ENCODE measurements at regions not wholly inside any gene's neighbourhood (a gene's known extent, or its start where the extent isn't known, plus 50 kb on each side); places are given as distances from the start of the nearest gene placed in this dataset.

DNA sequence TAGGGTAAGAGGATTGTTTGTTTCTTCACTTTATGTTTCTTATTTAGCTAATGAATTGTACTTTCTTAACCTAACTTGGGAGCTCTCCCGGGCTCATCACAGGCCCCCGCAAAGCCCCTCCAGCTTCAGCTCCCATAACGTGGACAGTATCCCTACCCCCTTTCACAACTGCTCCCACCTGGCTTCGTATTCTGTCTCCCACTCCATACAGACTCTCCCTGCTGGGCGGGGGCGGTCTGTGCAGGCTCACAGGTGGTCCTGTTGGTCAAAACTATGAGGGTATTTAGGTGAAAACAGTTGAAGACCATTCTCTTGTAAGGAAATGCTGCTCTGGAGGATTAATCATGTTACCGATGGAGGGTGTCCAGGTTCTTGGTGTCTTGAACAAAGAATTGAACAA lies 805.3 kb downstream of the SEMA5A start:
- DNase-seq = no peak

DNA sequence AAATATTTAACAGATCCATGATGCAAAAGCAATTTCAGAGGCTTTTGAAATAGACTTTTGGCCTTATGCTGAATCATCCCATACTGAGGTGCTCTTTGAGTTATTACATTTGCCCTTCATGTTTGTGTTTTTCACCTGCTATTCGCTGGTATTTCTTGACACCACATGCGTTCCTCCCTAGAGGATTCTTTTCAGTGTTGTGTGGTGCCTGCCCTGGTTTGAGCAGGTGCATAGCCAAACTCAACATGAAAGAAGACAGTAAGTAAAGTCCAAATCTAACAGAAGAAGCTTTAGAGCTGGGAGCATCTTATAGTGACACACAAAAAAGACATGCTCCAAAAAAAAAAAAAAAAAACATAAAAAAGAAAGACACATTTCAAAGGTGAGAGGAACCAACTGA lies 796.3 kb downstream of the SEMA5A start:
- no peak for DNase-seq

DNA sequence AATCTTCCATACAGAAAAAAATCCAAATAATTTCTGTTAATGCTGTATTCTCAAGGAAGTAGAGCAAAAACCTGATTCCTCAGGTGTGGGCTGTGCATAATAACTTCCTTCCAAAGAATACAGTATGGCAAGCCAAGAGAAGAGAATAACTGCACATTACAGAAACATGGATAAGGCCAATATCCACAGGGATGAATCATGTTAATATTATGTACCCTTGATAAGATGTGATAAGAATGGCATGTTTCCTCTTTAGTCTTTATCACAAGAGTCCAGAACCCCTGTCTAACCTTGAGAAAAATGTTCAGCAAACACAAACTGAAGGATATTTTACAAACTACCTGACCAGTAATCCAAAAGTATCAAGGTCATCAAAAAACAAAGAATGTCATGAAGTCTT lies 795.8 kb downstream of the SEMA5A start:
- DNase-seq = no peak

DNA sequence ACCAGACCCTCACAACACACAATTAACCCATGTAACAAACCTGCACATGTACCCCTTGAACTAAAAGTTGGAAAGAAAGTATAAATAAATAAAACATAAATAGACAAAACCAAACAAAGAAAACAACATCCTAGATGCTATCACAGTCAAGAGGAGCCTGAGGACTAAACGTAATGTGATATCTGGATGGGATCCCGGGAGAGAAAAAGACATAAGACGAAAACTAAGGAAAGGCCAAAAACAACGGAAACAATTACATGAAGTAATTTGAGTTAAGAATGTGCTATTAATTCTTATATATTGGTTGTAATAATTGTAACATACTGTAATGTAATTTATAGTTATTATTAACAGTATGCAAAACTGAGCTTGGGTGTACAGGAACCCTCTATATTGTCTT lies 793.9 kb downstream of the SEMA5A start:
- no peak for DNase-seq

DNA sequence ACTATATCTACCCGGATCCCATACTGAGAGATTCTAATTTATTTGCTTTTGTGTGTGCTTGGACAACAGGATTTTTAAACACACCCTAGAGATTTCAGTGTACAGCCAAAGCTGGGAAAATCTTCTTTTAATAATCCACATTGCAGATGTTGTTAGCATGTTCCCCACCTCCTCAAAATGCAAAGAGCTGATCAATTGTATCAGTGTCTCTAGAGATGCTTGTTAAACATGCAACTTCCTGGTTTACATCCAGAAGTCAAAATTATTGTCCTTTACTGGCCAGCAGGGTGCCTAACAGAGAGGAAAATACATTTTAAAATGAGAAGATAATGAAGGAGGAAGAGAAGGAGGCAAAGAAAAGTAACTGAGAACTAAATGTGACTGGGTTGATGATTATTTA lies 793.3 kb downstream of the SEMA5A start:
- no peak for DNase-seq

DNA sequence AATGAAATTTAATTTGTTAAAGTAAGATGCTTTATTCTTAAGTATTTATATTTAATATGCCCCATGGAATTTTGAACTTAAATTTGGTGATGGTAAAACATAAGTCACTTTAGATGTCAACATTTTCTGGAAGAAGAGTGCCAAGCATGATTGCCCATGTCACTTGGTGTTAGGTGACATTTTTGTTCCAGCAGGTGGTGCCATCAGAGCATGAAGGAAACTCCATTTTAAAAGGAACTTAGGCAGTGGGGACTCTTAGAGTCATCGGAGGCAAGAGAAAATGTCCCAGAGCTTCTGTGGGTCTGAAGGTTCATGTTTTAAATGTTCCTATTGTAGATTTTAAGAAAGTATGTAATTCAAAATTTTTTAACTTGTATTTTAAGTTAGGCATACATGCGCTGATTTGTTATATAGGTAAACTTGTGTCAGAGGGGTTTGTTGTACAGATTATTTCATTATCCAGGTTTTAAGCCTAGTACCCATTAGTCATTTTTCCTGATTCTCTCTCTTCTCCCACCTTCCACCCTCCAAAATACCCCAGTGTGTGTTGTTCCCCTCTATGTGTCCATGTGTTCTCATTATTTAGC lies 789.3 kb downstream of the SEMA5A start:
- DNase-seq = no peak

DNA sequence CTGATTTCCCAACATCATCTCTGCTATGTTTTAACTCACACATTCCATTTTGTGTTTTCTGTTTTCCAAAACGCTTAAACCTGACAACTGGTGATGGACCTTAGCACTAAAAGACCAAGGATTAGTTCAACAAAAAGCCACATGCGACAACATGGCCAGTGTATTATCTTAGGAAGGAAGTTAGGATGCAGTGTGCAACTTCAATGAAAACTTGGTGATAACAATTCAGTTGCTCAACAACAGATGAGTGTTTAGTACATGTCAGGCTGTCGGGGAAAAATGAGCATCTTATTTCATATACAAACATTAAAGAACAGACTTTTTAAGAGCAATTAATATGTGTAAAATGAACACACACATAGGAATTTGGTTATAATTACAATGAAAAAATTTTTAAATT lies 780.0 kb downstream of the SEMA5A start:
- no peak for DNase-seq

DNA sequence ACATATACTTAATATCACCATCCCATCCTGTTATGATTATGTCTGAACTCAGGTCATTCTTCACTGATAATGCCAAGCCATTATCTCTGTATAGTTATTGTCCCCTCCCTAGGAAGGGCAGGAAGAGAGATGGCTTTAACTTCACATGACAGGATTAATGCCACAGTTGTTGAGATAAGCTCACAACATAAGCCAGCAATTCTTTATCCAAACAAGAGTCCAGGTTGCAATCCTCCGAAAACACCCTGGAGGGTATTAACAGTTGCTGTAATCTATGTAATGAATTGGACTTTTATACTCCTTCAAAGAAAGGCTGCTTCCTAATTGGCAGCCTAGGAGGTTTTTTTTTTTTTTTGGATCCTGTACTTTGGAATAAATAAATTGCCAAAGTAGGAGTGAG lies 779.4 kb downstream of the SEMA5A start:
- no peak for DNase-seq

DNA sequence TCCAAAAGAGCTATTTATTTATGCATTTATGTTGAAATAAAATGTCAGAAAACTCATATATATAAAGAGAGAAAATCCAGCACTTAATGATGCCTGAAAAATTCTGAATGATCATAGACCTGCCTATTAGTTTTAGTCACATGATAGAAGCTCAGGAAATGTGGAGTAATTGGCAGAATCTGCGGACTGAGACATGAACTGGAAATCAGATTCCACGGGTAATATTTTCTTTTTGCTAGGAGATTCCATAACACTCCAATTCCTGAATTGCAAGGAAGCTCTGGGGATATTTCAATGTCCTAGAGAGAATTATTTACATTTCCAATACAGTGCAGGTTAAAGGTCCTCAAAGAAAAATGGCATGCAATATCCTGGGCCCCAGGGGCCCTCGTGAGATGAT lies 778.8 kb downstream of the SEMA5A start:
- DNase-seq = no peak

DNA sequence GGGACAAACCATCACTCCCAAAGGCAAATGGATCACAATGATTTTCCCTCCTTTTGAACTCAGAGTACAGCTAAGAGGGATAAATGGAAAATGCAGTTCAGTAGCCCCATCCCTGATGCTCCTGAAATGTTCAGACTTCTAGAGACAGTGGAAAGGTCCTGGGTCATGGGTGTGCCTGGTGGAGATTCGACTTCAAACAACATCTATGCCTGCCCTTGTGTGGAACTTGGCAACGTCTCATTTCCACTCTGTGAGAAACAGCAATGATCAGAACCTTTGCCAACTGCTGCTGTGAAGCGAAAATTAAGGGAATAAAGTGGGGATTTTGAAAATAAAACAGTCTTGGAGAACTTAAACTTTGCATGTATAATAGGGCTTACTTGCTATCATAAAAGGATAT lies 778.1 kb downstream of the SEMA5A start:
- no peak for DNase-seq

DNA sequence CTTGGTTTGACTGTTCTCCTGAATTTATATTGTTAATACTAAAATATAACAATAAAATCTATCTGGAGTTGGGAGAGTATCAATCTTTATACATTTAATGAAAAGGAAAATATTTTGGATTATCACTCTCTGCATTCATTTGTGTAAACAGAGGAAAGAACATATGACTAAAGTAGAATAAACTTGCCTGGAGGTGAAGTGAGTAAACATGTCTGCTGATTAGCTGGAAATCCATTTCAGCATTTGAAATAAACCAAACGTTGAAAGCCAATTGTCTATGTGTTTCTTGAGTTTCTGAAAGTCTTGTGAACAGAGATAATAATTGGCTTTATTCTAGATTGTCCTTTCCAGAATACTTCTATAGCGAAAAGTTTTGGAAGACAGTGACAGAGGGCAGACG lies 776.2 kb downstream of the SEMA5A start:
- DNase-seq = no peak

DNA sequence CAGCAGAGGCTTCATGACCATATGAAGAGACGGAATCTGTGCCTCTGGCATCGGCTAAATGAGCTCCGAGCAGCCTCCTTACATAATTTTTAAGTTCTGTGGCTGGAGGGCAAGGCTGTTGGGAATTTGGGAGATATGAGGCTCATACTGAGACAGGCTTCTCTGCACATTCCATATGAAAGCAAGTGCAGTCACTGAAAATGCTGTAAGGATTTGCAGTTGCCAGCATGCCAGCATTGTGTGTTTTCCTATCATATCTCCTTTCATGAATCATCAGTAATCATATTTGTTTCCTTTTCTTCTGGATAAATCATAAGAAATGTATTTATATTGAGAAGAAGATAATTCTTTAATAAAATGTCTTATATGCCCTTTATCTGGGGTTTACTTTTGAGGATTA lies 775.4 kb downstream of the SEMA5A start:
- DNase-seq = no peak

DNA sequence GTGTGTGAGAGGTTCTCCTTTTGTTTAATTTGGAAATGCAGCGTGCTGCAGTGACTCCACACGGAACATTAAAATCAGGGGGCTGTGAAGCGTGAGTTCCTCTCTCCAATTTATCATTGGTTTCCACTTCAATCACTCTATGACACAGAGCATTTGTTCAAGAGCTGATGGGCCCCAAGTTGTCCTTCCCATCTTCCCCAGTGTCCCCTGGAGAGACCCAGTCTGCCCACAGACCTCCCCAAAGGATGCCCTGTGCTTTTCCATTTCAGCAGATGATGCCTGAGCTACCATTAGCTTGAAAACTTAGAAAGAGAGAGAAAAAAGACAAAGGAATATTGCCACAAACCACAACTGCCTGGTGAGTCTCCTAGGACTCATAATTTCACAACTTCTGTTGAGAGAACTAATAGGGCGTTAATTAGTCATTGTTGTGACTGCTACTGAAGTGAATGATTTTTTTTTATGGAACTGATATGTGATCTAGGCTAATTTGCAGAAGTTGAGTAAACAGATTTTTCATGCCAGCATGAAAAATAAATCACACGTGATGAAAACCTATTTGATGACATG lies 772.7 kb downstream of the SEMA5A start:
- no peak for DNase-seq

DNA sequence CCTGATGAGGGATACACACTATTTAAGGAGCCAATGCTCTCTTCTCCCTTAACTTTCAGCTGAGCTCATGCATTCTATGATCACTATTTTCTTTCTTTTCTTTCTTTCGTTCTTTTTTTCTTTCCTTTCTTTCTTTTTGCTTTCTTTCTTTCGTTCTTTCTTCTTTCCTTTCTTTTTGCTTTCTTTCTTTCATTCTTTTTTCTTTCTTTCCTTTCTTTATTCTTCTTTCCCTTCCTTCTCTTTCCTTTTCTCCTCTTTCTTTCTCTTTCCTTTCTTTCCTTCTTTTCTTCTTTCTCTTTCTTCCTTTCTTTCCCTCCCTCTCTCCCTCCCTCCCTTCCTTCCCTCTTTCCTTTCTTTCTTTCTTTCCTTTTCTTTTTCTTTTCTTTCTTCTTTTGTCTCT lies 761.2 kb downstream of the SEMA5A start:
- no peak for DNase-seq

DNA sequence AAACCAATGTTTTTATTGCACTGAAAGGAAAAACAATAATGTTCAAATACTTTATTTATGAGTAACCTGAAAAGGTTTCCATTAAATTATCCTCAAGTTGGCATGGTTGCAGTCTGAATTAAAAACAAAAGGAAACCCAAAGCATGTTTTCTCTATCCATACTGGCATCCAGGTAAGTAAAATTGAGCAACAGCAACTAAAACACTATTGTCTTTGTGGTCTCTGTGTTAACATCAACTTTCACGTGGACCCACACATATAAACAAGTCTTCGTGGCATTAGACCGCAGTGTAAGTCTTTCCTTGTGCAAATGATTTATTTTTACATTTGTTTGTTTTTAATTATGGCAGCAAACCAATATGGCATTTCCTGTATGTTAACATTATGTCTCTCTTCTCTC lies 757.6 kb downstream of the SEMA5A start:
- DNase-seq = no peak

DNA sequence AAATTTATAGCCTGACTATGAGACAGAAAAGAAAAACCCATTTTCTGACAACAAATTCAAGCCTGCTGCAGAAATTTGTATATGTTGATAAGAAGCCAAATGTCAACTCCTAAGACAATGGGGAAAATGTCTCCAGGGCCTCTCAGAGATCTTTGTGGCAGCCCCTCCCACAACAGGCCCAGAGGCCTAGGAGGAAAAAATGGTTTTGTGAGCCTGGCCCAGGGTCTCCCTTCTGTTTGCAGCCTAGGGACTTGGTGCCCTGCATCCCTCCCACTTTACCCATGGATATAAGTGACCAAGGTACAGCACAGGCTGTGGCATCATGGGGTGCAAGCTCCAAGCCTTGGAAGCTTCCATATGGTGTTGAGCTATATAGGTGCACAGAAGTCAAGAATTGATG lies 740.2 kb downstream of the SEMA5A start:
- DNase-seq = no peak

DNA sequence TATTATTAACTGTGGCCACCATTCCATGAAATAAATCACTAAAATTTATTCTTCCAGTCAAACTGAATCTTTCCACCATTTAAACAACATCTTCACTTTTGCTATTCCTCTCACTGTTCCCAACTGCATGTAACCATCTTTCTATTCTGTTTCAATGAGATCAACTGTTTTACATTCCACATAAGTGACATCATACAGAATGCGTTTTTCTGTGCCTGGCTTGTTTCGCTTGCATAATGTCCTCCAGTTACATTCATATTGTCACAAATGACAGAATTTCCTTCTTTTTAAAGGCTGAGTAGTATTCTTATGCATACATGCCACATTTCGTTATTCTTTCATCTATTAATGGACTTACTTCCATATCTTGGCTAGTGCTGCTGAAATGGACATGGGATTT lies 738.2 kb downstream of the SEMA5A start:
- no peak for DNase-seq

DNA sequence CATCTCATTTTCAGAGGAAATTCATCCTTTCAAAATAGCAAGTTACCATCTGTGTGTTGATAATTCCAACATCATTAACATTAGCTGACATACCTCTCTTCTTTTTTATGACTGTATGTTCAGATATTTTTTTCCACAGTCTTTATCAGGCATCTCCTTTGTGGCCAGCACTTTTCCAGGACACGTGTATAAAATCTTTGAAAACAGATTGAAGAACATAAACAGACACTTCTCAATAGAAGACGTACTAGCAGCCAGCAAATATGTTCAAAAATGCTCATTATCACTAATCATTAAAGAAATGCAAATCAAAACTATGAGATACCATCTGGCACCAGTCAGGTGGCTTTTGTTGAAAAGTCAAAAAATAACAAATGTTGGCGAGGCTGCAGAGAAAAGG lies 734.3 kb downstream of the SEMA5A start:
- no peak for DNase-seq

DNA sequence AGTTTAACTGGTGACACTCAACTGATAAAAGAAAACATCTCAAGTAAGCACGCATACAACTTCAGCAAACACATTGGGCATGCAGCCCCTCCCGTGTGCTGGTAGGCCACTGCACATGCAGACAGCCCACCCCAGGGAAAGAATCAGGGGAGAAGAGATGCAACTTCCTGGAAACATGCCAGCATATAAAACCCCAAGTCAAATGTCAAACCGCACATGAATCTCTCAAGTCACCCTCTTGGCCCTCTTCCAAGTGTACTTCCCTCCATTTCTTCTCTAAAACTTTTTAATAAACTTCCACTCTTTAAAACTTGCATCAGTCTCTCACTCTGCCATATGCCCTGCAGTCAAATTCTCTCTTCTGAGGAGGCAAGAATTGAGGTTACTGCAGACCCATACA lies 732.7 kb downstream of the SEMA5A start:
- no peak for DNase-seq

DNA sequence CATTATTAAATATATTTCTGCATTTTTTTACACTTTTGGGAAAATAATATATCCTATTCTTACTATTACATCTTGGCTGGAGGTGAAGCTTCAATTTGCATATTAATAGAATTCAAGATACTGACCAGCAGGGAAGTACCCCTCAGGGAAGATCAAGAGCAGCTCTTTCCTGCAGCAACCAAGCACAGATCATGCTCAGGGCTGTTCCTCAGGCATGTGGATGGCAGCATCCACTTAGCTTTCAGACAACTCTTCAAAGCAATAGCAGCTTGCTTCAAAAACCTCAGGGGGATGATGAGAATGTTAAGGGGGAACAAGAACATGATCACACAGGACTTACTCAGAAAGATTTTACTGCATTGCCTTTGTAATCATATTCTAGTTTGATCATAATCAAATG lies 731.8 kb downstream of the SEMA5A start:
- no peak for DNase-seq

DNA sequence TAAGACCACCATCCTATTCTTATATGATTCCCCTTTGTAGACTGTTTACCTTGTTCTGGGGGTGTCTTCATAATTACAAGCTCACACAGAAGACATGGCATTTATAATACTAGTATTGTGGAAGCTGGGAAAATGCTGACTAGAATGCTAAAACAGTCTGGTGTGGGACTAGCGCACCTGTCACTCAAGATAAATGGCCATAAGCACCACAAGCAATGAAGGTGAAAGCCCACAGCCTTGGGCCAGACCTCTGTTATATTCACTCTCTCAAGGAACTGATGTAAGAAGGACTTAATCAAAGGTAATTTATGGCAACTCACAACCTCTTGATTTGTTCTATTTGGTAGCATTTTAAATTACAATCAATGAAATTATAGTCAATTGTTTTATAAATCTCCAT lies 721.5 kb downstream of the SEMA5A start:
- no peak for DNase-seq

DNA sequence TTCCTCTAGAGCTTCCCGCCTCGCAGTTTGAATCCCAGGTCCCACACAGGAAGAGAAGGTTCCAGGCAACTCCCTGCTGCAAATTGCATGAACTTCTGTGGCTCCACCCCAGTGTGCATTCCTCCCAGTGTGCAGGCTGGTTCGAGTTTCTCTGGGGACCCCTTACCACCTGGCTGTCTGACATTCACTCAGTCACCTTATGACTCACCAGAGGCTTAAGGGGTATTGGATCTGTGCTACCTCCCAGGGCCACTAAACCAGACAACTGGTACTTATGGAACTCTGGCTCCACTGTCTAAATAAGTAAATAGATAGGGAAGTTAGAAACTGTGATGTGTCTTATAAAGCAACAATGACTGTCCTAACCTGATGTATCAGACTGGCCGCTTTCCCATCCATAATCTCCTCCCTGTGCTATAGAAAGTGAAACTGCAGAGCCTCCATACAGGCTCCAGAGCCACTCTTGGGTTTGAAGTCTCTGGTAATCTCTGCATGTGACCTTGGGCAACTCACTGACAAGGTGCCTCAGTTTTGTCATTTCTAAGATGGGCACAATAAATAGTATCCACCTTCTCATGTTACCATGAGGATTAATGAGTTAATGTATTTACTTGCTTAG lies 720.6 kb downstream of the SEMA5A start:
- DNase-seq = no peak

DNA sequence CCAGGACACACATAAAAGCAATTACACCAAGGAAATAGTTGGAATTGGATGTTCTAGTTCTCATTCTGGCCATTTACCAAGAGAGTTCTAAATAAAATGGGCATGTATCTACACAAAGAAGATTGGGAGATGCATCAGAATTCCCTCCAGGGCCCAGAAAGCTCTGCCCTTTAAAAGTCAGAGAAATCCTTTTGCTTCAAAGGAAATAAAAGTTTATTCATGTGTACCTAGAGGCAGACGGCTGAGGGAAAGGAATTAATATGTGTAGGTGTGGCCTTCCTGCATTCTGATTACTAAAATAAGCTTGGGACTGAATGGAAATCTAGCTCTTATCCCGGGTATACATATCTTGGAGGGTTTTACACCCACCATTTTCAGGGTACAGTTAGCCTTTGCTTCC lies 719.4 kb downstream of the SEMA5A start:
- no peak for DNase-seq

DNA sequence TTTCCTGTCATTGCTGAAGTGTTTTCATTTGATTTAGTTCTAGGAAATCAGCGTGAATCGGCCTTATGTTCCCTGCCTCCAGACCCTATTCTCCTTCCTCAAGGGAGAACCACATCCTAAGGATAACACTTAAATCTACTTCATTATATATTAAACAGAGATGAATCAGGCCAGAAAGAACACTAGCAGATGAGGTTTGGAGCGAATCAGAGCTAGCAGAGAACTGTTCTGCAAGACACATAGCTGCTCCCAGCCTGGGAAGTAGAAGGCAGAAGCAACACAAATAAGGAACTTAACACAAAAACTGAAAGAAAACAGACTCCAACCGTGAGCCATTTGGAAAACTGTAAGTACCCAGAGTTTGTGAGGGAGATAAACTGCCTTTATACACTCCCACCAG lies 718.2 kb downstream of the SEMA5A start:
- no peak for DNase-seq

Measured in DMS79 (cell line).